GM23338 (cell line): ENCODE measurements at regions not wholly inside any gene's neighbourhood (a gene's known extent, or its start where the extent isn't known, plus 50 kb on each side); places are given as distances from the start of the nearest gene placed in this dataset.
A peak's percentile ranks its signal among the peaks of the same experiment; 100 is the strongest.

Experiments used
- ATAC-seq: fragments of 200-7000 bp; cut with Tn5 transposase; 3 replicates; pipeline ENCODE4 v1.9.1; 2020
- DNase-seq: peaks from one replicate; pipeline ENCODE4 v3.0.0-alpha.2; 2015; ENCODE audit warnings: low spot score
- H2AFZ ChIP-seq: fragments of 200-600 bp; sonication (generic); 2 replicates; pipeline ENCODE4 v1.8.0; 2016; ENCODE audit warnings: antibody characterized with exemption, mild to moderate bottlenecking, moderate library complexity
- H3F3A ChIP-seq: fragments of 200-600 bp; sonication (generic); replicated peaks from 2 replicates; pipeline ENCODE4 v1.8.0; 2017; ENCODE audit warnings: antibody characterized with exemption, mixed run types, low read depth
- H3K27ac ChIP-seq: fragments of 200-600 bp; sonication (generic); 2 replicates; pipeline ENCODE4 v1.6.1; 2016; ENCODE audit warnings: low read depth
- H3K27me3 ChIP-seq: fragments of 200-600 bp; sonication (generic); 2 replicates; pipeline ENCODE4 v1.8.0; 2016; ENCODE audit warnings: mild to moderate bottlenecking, mixed run types, moderate library complexity; ENCODE audit not compliant: insufficient read depth
- H3K36me3 ChIP-seq: fragments of 200-600 bp; sonication (generic); 2 replicates; pipeline ENCODE4 v1.8.0; 2016; ENCODE audit warnings: mild to moderate bottlenecking; ENCODE audit not compliant: insufficient read depth
- H3K4me1 ChIP-seq: fragments of 200-600 bp; sonication (generic); 2 replicates; pipeline ENCODE4 v1.8.0; 2016; ENCODE audit warnings: mild to moderate bottlenecking, moderate library complexity; ENCODE audit not compliant: insufficient read depth
- H3K4me2 ChIP-seq: fragments of 200-600 bp; sonication (generic); 2 replicates; pipeline ENCODE4 v1.7.1; 2017; ENCODE audit warnings: mixed run types
- H3K4me3 ChIP-seq: fragments of 200-600 bp; sonication (generic); 2 replicates; pipeline ENCODE4 v1.6.1; 2016; ENCODE audit warnings: mixed run types
- H3K79me2 ChIP-seq: fragments of 200-600 bp; sonication (generic); replicated peaks from 2 replicates; pipeline ENCODE4 v1.8.0; 2017; ENCODE audit warnings: mild to moderate bottlenecking; ENCODE audit not compliant: insufficient read depth
- H3K9me2 ChIP-seq: fragments of 200-600 bp; sonication (generic); 2 replicates; pipeline ENCODE4 v1.8.0; 2017; ENCODE audit not compliant: insufficient read depth
- H4K20me1 ChIP-seq: fragments of 200-600 bp; sonication (generic); replicated peaks from 2 replicates; pipeline ENCODE4 v1.8.0; 2017; ENCODE audit warnings: mild to moderate bottlenecking; ENCODE audit not compliant: insufficient read depth
- H3K27ac Mint-ChIP-seq: 2 replicates; pipeline ENCODE4 v1.8.0; 2020; ENCODE audit warnings: inconsistent platforms, mild to moderate bottlenecking, moderate library complexity, mixed read lengths
- H3K27me3 Mint-ChIP-seq: 3 replicates; pipeline ENCODE4 v1.8.0; 2022; ENCODE audit warnings: low read depth, mild to moderate bottlenecking, moderate library complexity, mixed read lengths, inconsistent platforms; ENCODE audit not compliant: insufficient read depth, poor library complexity
- H3K36me3 Mint-ChIP-seq: 3 replicates; pipeline ENCODE4 v1.8.0; 2021; ENCODE audit warnings: low read depth, mild to moderate bottlenecking, inconsistent platforms, moderate library complexity, mixed read lengths
- H3K4me1 Mint-ChIP-seq: 3 replicates; pipeline ENCODE4 v1.8.0; 2020; ENCODE audit warnings: mild to moderate bottlenecking, inconsistent platforms, mixed read lengths
- H3K4me3 Mint-ChIP-seq: 3 replicates; pipeline ENCODE4 v1.8.0; 2021; ENCODE audit warnings: moderate library complexity, mild to moderate bottlenecking, inconsistent platforms, mixed read lengths
- H3K9me3 Mint-ChIP-seq: 3 replicates; pipeline ENCODE4 v1.8.0; 2020; ENCODE audit warnings: moderate library complexity, mild to moderate bottlenecking, inconsistent platforms, mixed read lengths
- CREB1 ChIP-seq: fragments of 250-450 bp; sonication (Bioruptor Pico); IDR thresholded peaks from 2 replicates; pipeline ENCODE4 v1.5.0; 2020; ENCODE audit warnings: low read depth, mild to moderate bottlenecking, moderate library complexity
- EZH2 ChIP-seq: fragments of 200-600 bp; sonication (generic); IDR thresholded peaks from one replicate; pipeline ENCODE4 v1.8.0; 2017; ENCODE audit warnings: antibody characterized with exemption, mild to moderate bottlenecking, low read depth; ENCODE audit not compliant: unreplicated experiment
- EZH2phosphoT487 ChIP-seq: fragments of 200-600 bp; sonication (generic); IDR thresholded peaks from one replicate; pipeline ENCODE4 v1.8.1; 2018; ENCODE audit warnings: antibody characterized with exemption; ENCODE audit not compliant: unreplicated experiment
- JUNB ChIP-seq: IDR thresholded peaks from one replicate; pipeline ENCODE4 v1.6.1; 2016; ENCODE audit warnings: antibody characterized with exemption; ENCODE audit not compliant: unreplicated experiment
- NANOG ChIP-seq: IDR thresholded peaks from 2 replicates; pipeline ENCODE4 v1.6.1; 2016; ENCODE audit warnings: antibody characterized with exemption, borderline replicate concordance
- POLR2AphosphoS5 ChIP-seq: IDR thresholded peaks from 2 replicates; pipeline ENCODE4 v1.6.1; 2016; ENCODE audit warnings: antibody characterized with exemption, low read depth
- REST ChIP-seq: IDR thresholded peaks from one replicate; pipeline ENCODE4 v1.6.1; 2018; ENCODE audit warnings: antibody characterized with exemption; ENCODE audit not compliant: unreplicated experiment
- STAT1 ChIP-seq: IDR thresholded peaks from one replicate; pipeline ENCODE4 v1.6.1; 2016; ENCODE audit warnings: antibody characterized with exemption; ENCODE audit not compliant: unreplicated experiment
- ZNF462 ChIP-seq: fragments of 250-450 bp; sonication (Bioruptor Pico); IDR thresholded peaks from 2 replicates; pipeline ENCODE4 v1.5.0; 2020; ENCODE audit warnings: mild to moderate bottlenecking, moderate library complexity

GRCh38 chr7:26551740-26552139 lies 260.1 kb downstream of the SNX10 start (continued):
- TF ChIP-seq ZNF462 (no peak), NANOG (no peak), EZH2 (no peak), REST (no peak), EZH2phosphoT487 (no peak), CREB1 (no peak)

GRCh38 chr7:26553128-26553527 lies 261.5 kb downstream of the SNX10 start:
- Histone ChIP-seq H3K4me1 (peaks cover 6% of the 10 kb centered on the region), H3K27ac (no peak overlapping the region), H3K27me3 (no peaks in the 10 kb centered on the region), H3K36me3 (no peaks in the 10 kb centered on the region), H3F3A (no peaks in the 10 kb centered on the region), H3K79me2 (no peaks in the 10 kb centered on the region), H4K20me1 (no peaks in the 10 kb centered on the region), H3K4me3 (no peak overlapping the region), H2AFZ (peak overlapping the region; percentile 5; the same call in 1 of the 2 replicates), H3K4me2 (no peak overlapping the region), H3K9me2 (no peaks in the 10 kb centered on the region)
- H3K4me1 Mint-ChIP-seq, result peaks cover 23% of the 10 kb centered on the region
- no peaks in the 10 kb centered on the region; the same call in 2 of the 3 replicates for H3K9me3 Mint-ChIP-seq
- H3K27me3 Mint-ChIP-seq, result peaks cover 9% of the 10 kb centered on the region
- H3K4me3 Mint-ChIP-seq, result no peak overlapping the region
- no peak overlapping the region for H3K27ac Mint-ChIP-seq
- no peak for DNase-seq
- ATAC-seq, result no peak
- no peaks in the 10 kb centered on the region for H3K36me3 Mint-ChIP-seq
- TF ChIP-seq CREB1 (no peak), STAT1 (no peak), NANOG (no peak), REST (no peak), JUNB (no peak), POLR2AphosphoS5 (no peak)
